ENCODE measurements at regions not wholly inside any gene's neighbourhood (a gene's known extent, or its start where the extent isn't known, plus 50 kb on each side); places are given as distances from the start of the nearest gene placed in this dataset.

DNA sequence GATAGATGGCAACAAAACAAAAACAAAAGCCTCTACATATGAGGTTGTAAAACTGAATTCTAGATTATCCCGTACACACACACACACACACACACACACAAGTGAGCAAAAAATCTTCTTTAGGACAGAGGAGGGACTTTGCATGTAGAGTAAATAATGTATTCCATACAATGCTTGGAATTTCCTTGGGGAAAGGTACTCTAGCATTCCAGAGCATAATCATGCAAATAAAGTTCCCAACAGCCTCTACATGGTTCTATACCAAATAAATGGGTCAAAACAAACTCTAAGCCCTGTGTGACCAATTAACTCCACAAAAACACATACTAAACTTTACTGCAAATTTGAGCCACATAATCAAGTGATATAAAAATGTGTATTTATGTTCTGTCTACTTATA lies 191.4 kb downstream of the RBM43 start:
- Mint-ChIP-seq H3K4me3 (no peak overlapping the region), H3K36me3 (ENCODE audit: low read depth) (peaks cover 4% of the 10 kb centered on the region), H3K9me3 (peaks cover 5% of the 10 kb centered on the region), H3K27me3 (ENCODE audit: low read depth) (no peaks in the 10 kb centered on the region), H3K4me1 (peaks cover 8% of the 10 kb centered on the region), H3K27ac (ENCODE audit: unreplicated experiment) (peak overlapping the region; percentile 43)
- DNase-seq (ENCODE audit: low read depth, low spot score), result no peak
- TF ChIP-seq, protein P1, sequence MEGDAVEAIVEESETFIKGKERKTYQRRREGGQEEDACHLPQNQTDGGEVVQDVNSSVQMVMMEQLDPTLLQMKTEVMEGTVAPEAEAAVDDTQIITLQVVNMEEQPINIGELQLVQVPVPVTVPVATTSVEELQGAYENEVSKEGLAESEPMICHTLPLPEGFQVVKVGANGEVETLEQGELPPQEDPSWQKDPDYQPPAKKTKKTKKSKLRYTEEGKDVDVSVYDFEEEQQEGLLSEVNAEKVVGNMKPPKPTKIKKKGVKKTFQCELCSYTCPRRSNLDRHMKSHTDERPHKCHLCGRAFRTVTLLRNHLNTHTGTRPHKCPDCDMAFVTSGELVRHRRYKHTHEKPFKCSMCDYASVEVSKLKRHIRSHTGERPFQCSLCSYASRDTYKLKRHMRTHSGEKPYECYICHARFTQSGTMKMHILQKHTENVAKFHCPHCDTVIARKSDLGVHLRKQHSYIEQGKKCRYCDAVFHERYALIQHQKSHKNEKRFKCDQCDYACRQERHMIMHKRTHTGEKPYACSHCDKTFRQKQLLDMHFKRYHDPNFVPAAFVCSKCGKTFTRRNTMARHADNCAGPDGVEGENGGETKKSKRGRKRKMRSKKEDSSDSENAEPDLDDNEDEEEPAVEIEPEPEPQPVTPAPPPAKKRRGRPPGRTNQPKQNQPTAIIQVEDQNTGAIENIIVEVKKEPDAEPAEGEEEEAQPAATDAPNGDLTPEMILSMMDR (conservative IDR thresholded peaks at IDR 0.05), result no peak

DNA sequence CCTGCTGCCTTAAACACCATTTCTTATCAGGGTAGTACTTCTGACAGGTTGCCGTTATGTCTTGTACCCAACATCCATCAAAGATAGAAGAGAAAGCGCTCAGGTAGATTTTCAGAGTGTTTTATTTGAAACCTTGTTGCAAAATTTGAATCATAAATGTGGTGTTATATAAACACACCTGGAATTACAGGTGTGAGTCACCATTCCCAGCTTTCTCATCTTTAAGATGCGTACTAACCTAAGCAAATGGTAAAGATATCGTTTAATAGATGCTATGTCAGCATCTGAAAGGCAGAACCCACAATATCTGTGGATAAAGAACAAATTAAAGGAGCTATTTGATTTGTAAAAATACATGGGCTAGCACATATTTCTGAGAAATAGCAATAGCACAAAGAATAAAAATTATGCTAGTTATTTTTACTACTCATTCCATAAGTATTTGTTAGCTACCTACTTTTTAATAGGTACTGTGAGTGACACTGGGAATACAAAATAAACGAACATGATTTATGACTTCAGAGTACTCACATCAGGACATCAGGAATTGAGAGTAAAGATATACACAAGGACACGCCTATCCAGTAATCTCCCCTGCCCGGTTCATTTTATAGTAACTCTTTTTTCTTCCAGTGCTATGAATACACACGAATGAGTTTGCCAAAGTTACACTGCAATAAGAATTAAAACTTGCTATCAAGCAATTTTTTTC lies 193.8 kb downstream of the RBM43 start:
- no peak for DNase-seq (ENCODE audit: low read depth, low spot score)
- Mint-ChIP-seq H3K4me1 (peaks cover 8% of the 10 kb centered on the region), H3K36me3 (ENCODE audit: low read depth) (no peaks in the 10 kb centered on the region), H3K4me3 (no peak overlapping the region), H3K27me3 (ENCODE audit: low read depth) (no peaks in the 10 kb centered on the region), H3K27ac (ENCODE audit: unreplicated experiment) (no peak overlapping the region), H3K9me3 (no peaks in the 10 kb centered on the region)
- TF ChIP-seq, protein P1 (conservative IDR thresholded peaks at IDR 0.05), result no peak

DNA sequence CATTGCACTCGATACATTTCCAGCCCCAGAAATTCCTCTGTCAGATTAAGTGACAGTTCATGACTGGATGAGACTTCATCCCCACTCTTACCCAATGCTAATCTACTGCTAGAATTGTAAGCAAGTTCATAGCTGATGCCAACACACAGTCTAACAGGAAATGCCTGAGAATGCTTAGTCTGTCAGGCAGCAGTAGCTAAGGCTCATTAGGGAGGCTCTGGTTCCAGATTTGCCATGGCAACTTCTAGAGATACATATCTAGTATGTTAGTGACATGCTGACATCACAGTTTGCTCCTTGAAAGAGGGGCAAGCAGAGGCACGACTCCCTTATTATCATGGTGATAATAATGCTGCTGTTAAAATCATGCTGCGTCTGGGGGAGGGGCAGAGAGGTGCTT lies 198.4 kb downstream of the RBM43 start:
- Mint-ChIP-seq H3K9me3 (peaks cover 4% of the 10 kb centered on the region), H3K27ac (ENCODE audit: unreplicated experiment) (no peak overlapping the region), H3K4me1 (peaks cover 6% of the 10 kb centered on the region), H3K36me3 (ENCODE audit: low read depth) (no peaks in the 10 kb centered on the region), H3K27me3 (ENCODE audit: low read depth) (no peaks in the 10 kb centered on the region), H3K4me3 (no peak overlapping the region)
- TF ChIP-seq, protein P1 (conservative IDR thresholded peaks at IDR 0.05), result no peak
- no peak for DNase-seq (ENCODE audit: low read depth, low spot score)

DNA sequence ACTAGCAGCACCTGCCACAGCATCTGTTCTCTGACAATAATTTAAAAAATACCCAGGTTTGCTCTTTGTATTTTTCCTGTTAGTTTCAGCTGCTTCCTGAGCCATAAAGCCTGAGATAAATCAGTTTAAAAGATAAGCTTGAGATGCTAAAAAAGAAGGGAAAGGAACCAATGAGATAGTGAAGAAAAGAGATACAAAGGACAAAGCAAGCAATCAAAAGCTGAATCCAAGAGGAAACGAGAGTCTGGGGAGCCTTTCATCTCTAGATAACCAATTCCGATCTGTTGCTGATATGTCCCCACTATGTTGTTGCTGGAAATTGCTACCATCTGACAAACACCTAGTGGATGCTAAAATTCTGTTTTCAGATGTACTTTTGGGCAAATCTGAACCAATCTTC lies 201.4 kb downstream of the RBM43 start:
- peaks cover 6% of the 10 kb centered on the region for H3K4me1 Mint-ChIP-seq
- DNase-seq (ENCODE audit: low read depth, low spot score), result no peak
- H3K9me3 Mint-ChIP-seq, result peaks cover 4% of the 10 kb centered on the region
- TF ChIP-seq, protein P1 (conservative IDR thresholded peaks at IDR 0.05), result no peak
- no peak overlapping the region for H3K27ac Mint-ChIP-seq (ENCODE audit: unreplicated experiment)
- H3K27me3 Mint-ChIP-seq (ENCODE audit: low read depth), result no peaks in the 10 kb centered on the region
- no peak overlapping the region for H3K4me3 Mint-ChIP-seq
- no peaks in the 10 kb centered on the region for H3K36me3 Mint-ChIP-seq (ENCODE audit: low read depth)

DNA sequence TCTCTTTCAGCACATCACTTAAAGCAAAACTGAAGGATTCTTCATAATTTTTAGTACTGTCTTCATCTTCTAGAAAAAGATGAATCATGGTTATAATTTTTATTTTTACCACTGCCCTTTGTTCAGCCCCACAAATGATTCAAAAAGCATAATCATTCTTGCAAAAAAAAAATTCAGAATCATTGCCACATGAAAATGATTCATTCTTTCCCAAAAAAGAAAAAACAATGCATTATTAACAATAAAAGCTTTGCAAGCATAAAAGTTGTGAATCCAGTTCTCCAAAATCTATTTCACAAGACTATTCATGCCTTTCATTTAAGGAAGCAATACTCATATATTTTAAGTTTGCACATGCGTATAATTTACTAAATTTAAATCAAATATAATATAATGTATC lies 204.8 kb downstream of the RBM43 start:
- Mint-ChIP-seq H3K27ac (ENCODE audit: unreplicated experiment) (no peak overlapping the region), H3K36me3 (ENCODE audit: low read depth) (no peaks in the 10 kb centered on the region), H3K9me3 (no peaks in the 10 kb centered on the region), H3K4me3 (no peak overlapping the region), H3K4me1 (peaks cover 12% of the 10 kb centered on the region), H3K27me3 (ENCODE audit: low read depth) (no peaks in the 10 kb centered on the region)
- TF ChIP-seq, protein P1 (conservative IDR thresholded peaks at IDR 0.05), result no peak
- no peak for DNase-seq (ENCODE audit: low read depth, low spot score)

Data from neural crest cell (in vitro differentiated cells).